LNCaP clone FGC (cell line): ENCODE measurements at regions not wholly inside any gene's neighbourhood (a gene's known extent, or its start where the extent isn't known, plus 50 kb on each side); places are given as distances from the start of the nearest gene placed in this dataset.

ENCODE experiments used
- DNase-seq: peaks from one replicate; pipeline ENCODE4 v3.0.0-alpha.2; 2011; ENCODE audit warnings: low read depth
- H3K4me3 ChIP-seq: 2 replicates; pipeline ENCODE4 v1.5.1; 2011; ENCODE audit warnings: mild to moderate bottlenecking, low read depth, low read length, control low read depth
- CTCF ChIP-seq: IDR thresholded peaks from 2 replicates; pipeline ENCODE4 v1.5.1; 2012; ENCODE audit warnings: mild to moderate bottlenecking; ENCODE audit not compliant: control insufficient read depth, insufficient read depth; ENCODE audit errors: extremely low read depth

- TF ChIP-seq CTCF = no peak
- no peak overlapping the region for H3K4me3 ChIP-seq
- DNase-seq = no peak
Observed at GRCh38 chr1:219350172-219350931, 176.7 kb downstream of the LYPLAL1 start.

GRCh38 chr1:219347921-219348391, 174.3 kb downstream of the LYPLAL1 start:
- H3K4me3 ChIP-seq = no peak overlapping the region
- no peak for TF ChIP-seq CTCF
- no peak for DNase-seq

DNA sequence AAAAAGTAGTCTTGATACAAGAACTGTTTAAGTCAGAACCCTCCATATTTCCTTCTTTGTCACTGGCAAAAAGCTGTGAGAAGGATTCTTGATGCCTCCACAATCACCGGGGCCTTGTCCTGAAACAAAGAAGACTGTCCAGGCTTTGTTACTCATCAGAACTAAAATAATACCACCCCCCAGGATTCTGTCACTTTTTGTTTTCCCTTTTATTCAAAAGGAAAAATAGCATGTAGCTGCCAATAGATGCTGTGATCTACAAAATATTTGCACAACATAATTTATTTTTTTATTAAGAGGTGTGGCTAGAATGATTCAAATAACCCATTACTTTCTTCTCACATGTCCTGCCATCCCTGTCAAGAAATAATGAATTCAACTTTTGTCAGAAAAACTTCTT, 173.7 kb downstream of the LYPLAL1 start:
- no peak for TF ChIP-seq CTCF

DNA sequence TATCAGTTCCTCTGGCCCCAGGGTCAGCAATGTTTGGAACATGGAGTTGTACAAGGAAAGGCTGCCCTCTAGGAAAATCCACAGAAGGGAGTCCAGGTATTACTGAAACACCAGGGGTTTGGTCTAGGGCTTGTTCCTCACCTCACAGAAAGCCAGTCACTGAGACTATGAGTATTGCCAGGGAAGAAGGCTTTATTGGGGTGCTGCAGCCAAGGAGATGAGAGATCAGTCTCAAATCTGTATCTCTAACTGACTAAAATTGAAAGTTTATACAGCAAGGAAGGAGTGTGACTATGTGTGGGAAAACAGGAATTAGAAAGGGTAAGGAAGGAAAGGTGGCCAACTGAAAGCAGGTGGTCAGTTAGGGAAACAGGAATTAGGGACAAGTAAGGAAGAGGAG, 172.3 kb downstream of the LYPLAL1 start:
- DNase-seq = no peak
- no peak for TF ChIP-seq CTCF
- H3K4me3 ChIP-seq = no peak overlapping the region

More for the DNA sequence above, 173.7 kb downstream of the LYPLAL1 start:
- DNase-seq = no peak
- H3K4me3 ChIP-seq = no peak overlapping the region

- no peak overlapping the region for H3K4me3 ChIP-seq
- no peak for DNase-seq
- no peak for TF ChIP-seq CTCF
Observed at GRCh38 chr1:219342836-219343235, 169.2 kb downstream of the LYPLAL1 start.

GRCh38 chr1:219340796-219341195, 167.1 kb downstream of the LYPLAL1 start:
- H3K4me3 ChIP-seq = no peak overlapping the region
- no peak for TF ChIP-seq CTCF
- no peak for DNase-seq

DNA sequence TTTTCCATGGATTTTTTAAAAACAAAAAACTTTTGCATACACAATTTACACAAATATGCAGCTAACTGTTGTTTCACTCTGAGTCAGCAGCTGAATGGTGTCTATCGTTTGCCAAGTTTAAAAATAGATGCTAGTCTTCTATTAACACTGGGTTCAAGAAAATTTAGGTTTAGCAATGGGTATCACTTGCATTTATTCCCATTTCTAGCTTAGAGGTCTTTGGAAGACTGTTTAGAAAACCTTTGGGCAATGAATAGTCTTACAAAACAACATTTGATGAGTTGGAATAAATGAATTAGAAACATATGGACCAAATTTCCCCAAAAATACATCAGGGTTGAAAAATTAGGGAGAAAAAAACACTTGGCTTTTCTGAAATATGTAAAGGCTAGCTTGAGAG, 165.8 kb downstream of the LYPLAL1 start:
- H3K4me3 ChIP-seq = no peak overlapping the region
- no peak for DNase-seq
- no peak for TF ChIP-seq CTCF
